HCT116 (cell line): ENCODE measurements at regions not wholly inside any gene's neighbourhood (a gene's known extent, or its start where the extent isn't known, plus 50 kb on each side); places are given as distances from the start of the nearest gene placed in this dataset.

Experiments used
- ATAC-seq: fragments of 200-7000 bp; cut with Tn5 transposase; 2 replicates; pipeline ENCODE4 v1.9.1; 2020; ENCODE audit warnings: mild to moderate bottlenecking, moderate library complexity
- BruUV-seq: library from RNA; stranded (reverse); fragments of 400-500 nt; replicated peaks from 2 replicates; lab custom pipeline; 2021; lab: Mats Ljungman, UMichigan
- CTCF ChIA-PET: fragments of 300-600 bp; sonication (Branson Sonifier 250); formaldehyde crosslinking; loops from one replicate; lab custom pipeline; 2021; ENCODE audit warnings: antibody characterized with exemption; lab: Charles Lee
- POLR2A ChIA-PET: fragments of 300-600, 350-600 bp; sonication (Branson Sonifier 250); formaldehyde crosslinking; loops from one replicate; lab custom pipeline; 2021; ENCODE audit warnings: antibody characterized with exemption; lab: Charles Lee
- RAD21 ChIA-PET, 2 experiments: fragments of 300-600 bp; sonication (Branson Sonifier 250); formaldehyde crosslinking; loops; one replicate each; lab custom pipeline; 2023; ENCODE audit warnings: low total read pairs in 2 of 2; ENCODE audit not compliant: uncharacterized antibody in 2 of 2, unreplicated experiment in 2 of 2, low non-redundant PET in 1 of 2; lab: Charles Lee
- DNase-seq: peaks from one replicate; pipeline ENCODE4 v3.0.0-alpha.2; 2010; ENCODE audit warnings: low read depth, low spot score
- H2AFZ ChIP-seq: fragments of 200-600 bp; shearing (Covaris generic), sonication (generic); 2 replicates; pipeline ENCODE4 v1.6.1; 2017; ENCODE audit warnings: low read depth, mixed run types, mixed read lengths, antibody characterized with exemption, low read length; ENCODE audit not compliant: poor library complexity, severe bottlenecking
- H3K27ac ChIP-seq: 2 replicates; pipeline ENCODE4 v1.5.1; 2012; ENCODE audit warnings: low read depth, low read length
- H3K27me3 ChIP-seq: fragments of 200-600 bp; sonication (generic); 2 replicates; pipeline ENCODE4 v1.6.1; 2016; ENCODE audit warnings: mixed run types, low read length, mixed read lengths; ENCODE audit not compliant: insufficient read depth
- H3K36me3 ChIP-seq, 2 experiments: fragments of 200-500 bp in 1 of 2; fragments of 200-600 bp in 1 of 2; sonication (Bioruptor generic) in 1 of 2; sonication (generic) in 1 of 2; 2 replicates each; pipeline versions ENCODE4 v1.5.1 to v1.6.1; 2014 to 2016; ENCODE audit warnings: low read length in 2 of 2, inconsistent platforms in 1 of 2, mixed read lengths in 1 of 2, mixed run types in 1 of 2; ENCODE audit not compliant: insufficient read depth in 2 of 2, control insufficient read depth in 1 of 2
- H3K4me1 ChIP-seq, 2 experiments: fragments of 200-600 bp in 1 of 2; sonication (generic) in 1 of 2; 2 replicates each; pipeline versions ENCODE4 v1.5.1 to v1.6.1; 2012 to 2017; ENCODE audit warnings: low read length in 2 of 2, inconsistent platforms in 1 of 2, mild to moderate bottlenecking in 1 of 2, mixed read lengths in 1 of 2, mixed run types in 1 of 2, moderate library complexity in 1 of 2; ENCODE audit not compliant: insufficient read depth in 2 of 2, control insufficient read depth in 1 of 2
- H3K4me2 ChIP-seq: fragments of 200-600 bp; sonication (generic); 2 replicates; pipeline ENCODE4 v1.6.1; 2017; ENCODE audit warnings: mixed run types, low read length, mixed read lengths
- H3K4me3 ChIP-seq, 2 experiments: fragments of 200-600 bp in 1 of 2; sonication (generic) in 1 of 2; replicated peaks in 1 of 2; 2 replicates each; pipeline ENCODE4 v1.5.1; 2011 to 2016; ENCODE audit warnings: low read length in 2 of 2, control low read depth in 1 of 2, low read depth in 1 of 2, mild to moderate bottlenecking in 1 of 2, mixed read lengths in 1 of 2, mixed run types in 1 of 2
- H3K79me2 ChIP-seq: fragments of 200-600 bp; sonication (generic); 2 replicates; pipeline ENCODE4 v1.6.1; 2017; ENCODE audit warnings: mild to moderate bottlenecking, mixed run types, low read length, moderate library complexity, mixed read lengths; ENCODE audit not compliant: insufficient read depth
- H3K9ac ChIP-seq: fragments of 200-600 bp; sonication (generic); 2 replicates; pipeline ENCODE4 v1.6.1; 2016; ENCODE audit warnings: low read length, mixed read lengths
- H3K9me2 ChIP-seq: fragments of 200-600 bp; sonication (generic), shearing (Covaris generic); 2 replicates; pipeline ENCODE4 v1.6.1; 2017; ENCODE audit warnings: mixed run types, mild to moderate bottlenecking, moderate library complexity; ENCODE audit not compliant: insufficient read depth
- H3K9me3 ChIP-seq, 2 experiments: fragments of 200-500 bp in 1 of 2; fragments of 200-600 bp in 1 of 2; sonication (Bioruptor generic) in 1 of 2; sonication (generic) in 1 of 2; 2 replicates each; pipeline ENCODE4 v1.6.1; 2014 to 2017; ENCODE audit warnings: low read length in 2 of 2, mixed read lengths in 2 of 2, inconsistent platforms in 1 of 2, low read depth in 1 of 2, mild to moderate bottlenecking in 1 of 2, mixed run types in 1 of 2, moderate library complexity in 1 of 2; ENCODE audit not compliant: control insufficient read depth in 1 of 2, insufficient read depth in 1 of 2
- H4K20me1 ChIP-seq: fragments of 200-600 bp; sonication (generic), shearing (Covaris generic); 2 replicates; pipeline ENCODE4 v1.6.1; 2017; ENCODE audit warnings: mixed run types, mild to moderate bottlenecking, moderate library complexity; ENCODE audit not compliant: insufficient read depth
- ATF3 ChIP-seq: IDR thresholded peaks from 2 replicates; pipeline ENCODE4 v1.6.1; 2012
- CBX3 ChIP-seq: IDR thresholded peaks from 2 replicates; pipeline ENCODE4 v1.6.1; 2012; ENCODE audit warnings: low read depth
- CEBPB ChIP-seq: IDR thresholded peaks from 2 replicates; pipeline ENCODE4 v1.6.1; 2012; ENCODE audit warnings: low read depth
- CTCF ChIP-seq, 3 experiments: fragments of 200-600 bp in 1 of 3; sonication (generic) in 1 of 3; IDR thresholded peaks in 2 of 3; conservative IDR thresholded peaks in 1 of 3; 2 replicates each; pipeline ENCODE4 v1.5.1; 2012 to 2017; ENCODE audit warnings: low read depth in 2 of 3, low read length in 2 of 3, antibody characterized with exemption in 1 of 3, borderline replicate concordance in 1 of 3, control low read depth in 1 of 3, mild to moderate bottlenecking in 1 of 3, mixed read lengths in 1 of 3, mixed run types in 1 of 3, moderate library complexity in 1 of 3; ENCODE audit not compliant: insufficient read depth in 1 of 3
- EGR1 ChIP-seq: IDR thresholded peaks from 2 replicates; pipeline ENCODE4 v1.6.1; 2012; ENCODE audit warnings: low read depth
- ELF1 ChIP-seq: IDR thresholded peaks from 2 replicates; pipeline ENCODE4 v1.6.1; 2012; ENCODE audit warnings: low read depth, borderline replicate concordance
- EZH2 ChIP-seq: fragments of 200-600 bp; sonication (generic); IDR thresholded peaks from 2 replicates; pipeline ENCODE4 v1.6.1; 2017; ENCODE audit warnings: antibody characterized with exemption, mixed run types
- FOSL1 ChIP-seq: IDR thresholded peaks from 2 replicates; pipeline ENCODE4 v1.6.1; 2012; ENCODE audit warnings: low read depth
- JUND ChIP-seq: IDR thresholded peaks from 2 replicates; pipeline ENCODE4 v1.6.1; 2012
- MAX ChIP-seq: IDR thresholded peaks from 2 replicates; pipeline ENCODE4 v1.6.1; 2012
- POLR2AphosphoS5 ChIP-seq: IDR thresholded peaks from 2 replicates; pipeline ENCODE4 v1.6.1; 2011; ENCODE audit warnings: mild to moderate bottlenecking, low read depth, low read length, moderate library complexity
- REST ChIP-seq: IDR thresholded peaks from 2 replicates; pipeline ENCODE4 v1.6.1; 2012; ENCODE audit warnings: low read depth
- SIN3A ChIP-seq: IDR thresholded peaks from 2 replicates; pipeline ENCODE4 v1.6.1; 2012; ENCODE audit warnings: low read depth
- SP1 ChIP-seq: IDR thresholded peaks from 2 replicates; pipeline ENCODE4 v1.6.1; 2012; ENCODE audit warnings: low read depth
- SRF ChIP-seq: IDR thresholded peaks from 2 replicates; pipeline ENCODE4 v1.6.1; 2012; ENCODE audit warnings: low read depth
- TCF7L2 ChIP-seq: IDR thresholded peaks from 2 replicates; pipeline ENCODE4 v1.7.0; 2011; ENCODE audit warnings: borderline replicate concordance, inconsistent platforms; ENCODE audit not compliant: insufficient read depth, insufficient read length; ENCODE audit errors: extremely low read depth
- ZBTB33 ChIP-seq: IDR thresholded peaks from 2 replicates; pipeline ENCODE4 v1.6.1; 2011; ENCODE audit warnings: mild to moderate bottlenecking, low read length, moderate library complexity; ENCODE audit not compliant: insufficient replicate concordance; ENCODE audit errors: extremely low read depth
- ZFX ChIP-seq: fragments of 450-650 bp; IDR thresholded peaks from 2 replicates; pipeline ENCODE4 v1.6.1; 2017
- ZNF274 ChIP-seq: fragments of 200-500 bp; sonication (Bioruptor generic); IDR thresholded peaks from 2 replicates; pipeline ENCODE4 v1.6.1; 2014; ENCODE audit warnings: mild to moderate bottlenecking, low read depth, low read length, inconsistent platforms
- intact Hi-C: fragments of 100-400 bp; cut with micrococcal nuclease; formaldehyde crosslinking; loops from 2 replicates; pipeline ENCODE4 v1.10.0; 2022

- Histone ChIP-seq H3K4me3 (no peak overlapping the region), H3K27me3 (no peaks in the 10 kb centered on the region), H4K20me1 (no peaks in the 10 kb centered on the region), H3K79me2 (no peaks in the 10 kb centered on the region), H3K36me3 (no peaks in the 10 kb centered on the region; a peak in 1 of 4 replicates), H3K9me2 (no peaks in the 10 kb centered on the region), H3K4me1 (no peaks in the 10 kb centered on the region), H2AFZ (no peak overlapping the region), H3K9ac (no peak overlapping the region), H3K4me2 (no peak overlapping the region), H3K27ac (no peak overlapping the region), H3K9me3 (no peaks in the 10 kb centered on the region)
- intact Hi-C loops: no loop called here
- no peak for TF ChIP-seq ZNF274
- no peak for TF ChIP-seq SP1
- TF ChIP-seq MAX: no peak
- TF ChIP-seq SRF: no peak
- TF ChIP-seq FOSL1: no peak
- no peak for TF ChIP-seq REST
- no peak for TF ChIP-seq ELF1
- no peak for TF ChIP-seq SIN3A
- no peak for TF ChIP-seq EZH2
- TF ChIP-seq JUND: no peak
- TF ChIP-seq POLR2AphosphoS5: no peak
- no peak for TF ChIP-seq ATF3
- TF ChIP-seq CTCF (IDR thresholded peaks at IDR 0.05 in 2 of 3, conservative IDR thresholded peaks at IDR 0.05 in 1 of 3; ENCODE audit: borderline replicate concordance in 1 of 3, insufficient read depth in 1 of 3, low read depth in 2 of 3, low read length in 2 of 3): no peak
- TF ChIP-seq ZBTB33: no peak
- TF ChIP-seq EGR1: no peak
- TF ChIP-seq CEBPB: no peak
- no peak for TF ChIP-seq TCF7L2
- TF ChIP-seq ZFX: no peak
- TF ChIP-seq CBX3: no peak
- POLR2A ChIA-PET: no interaction called here
- DNase-seq: no peak
- CTCF ChIA-PET: no interaction called here
- ATAC-seq: no peak
- RAD21 ChIA-PET: no interaction called here
- BruUV-seq: no TSS peak
These were observed 505.2 kb downstream of the ZNF674 start for GRCh38 chrX:46040001-46040400.
